HUDEP-2 (cell line): ENCODE measurements at regions not wholly inside any gene's neighbourhood (a gene's known extent, or its start where the extent isn't known, plus 50 kb on each side); places are given as distances from the start of the nearest gene placed in this dataset.

ENCODE experiments used
- DNase-seq, 76 experiments: peaks; one replicate each; lab custom pipeline; 2025; ENCODE audit not compliant: unreplicated experiment in 76 of 76; lab: John Stamatoyannopoulos, UW

GRCh38 chr9:120151149-120151548 lies 428.8 kb downstream of the CDK5RAP2 start:
- no peak for DNase-seq

GRCh38 chr9:120138955-120139354 lies 441.0 kb downstream of the CDK5RAP2 start:
- DNase-seq = no peak

GRCh38 chr9:120137186-120137840 lies 442.7 kb downstream of the CDK5RAP2 start:
- DNase-seq = no peak

GRCh38 chr9:120136696-120137095 lies 443.3 kb downstream of the CDK5RAP2 start:
- no peak for DNase-seq

GRCh38 chr9:120117081-120117480 lies 462.9 kb downstream of the CDK5RAP2 start:
- DNase-seq = no peak

- no peak for DNase-seq
These were observed 469.4 kb downstream of the CDK5RAP2 start for GRCh38 chr9:120110520-120110919.

- DNase-seq = peak in 10 of 76 experiments; percentile 1 to 10 (median 4)
These were observed 470.7 kb downstream of the CDK5RAP2 start for GRCh38 chr9:120109242-120109641.

- DNase-seq = no peak
These were observed 472.8 kb downstream of the CDK5RAP2 start for GRCh38 chr9:120107138-120107537.

GRCh38 chr9:120104771-120105170 lies 475.2 kb downstream of the CDK5RAP2 start:
- DNase-seq = no peak

- no peak for DNase-seq
These were observed 479.4 kb downstream of the CDK5RAP2 start for GRCh38 chr9:120100595-120100994.

GRCh38 chr9:120099065-120099464 lies 480.9 kb downstream of the CDK5RAP2 start:
- DNase-seq = no peak

- no peak for DNase-seq
These were observed 481.4 kb downstream of the CDK5RAP2 start for GRCh38 chr9:120098584-120098983.

GRCh38 chr9:120091206-120091605 lies 488.8 kb downstream of the CDK5RAP2 start:
- no peak for DNase-seq

- DNase-seq = no peak
These were observed 499.1 kb downstream of the CDK5RAP2 start for GRCh38 chr9:120080849-120081248.

- DNase-seq = no peak
These were observed 501.9 kb downstream of the CDK5RAP2 start for GRCh38 chr9:120078112-120078511.

GRCh38 chr9:120071760-120072159 lies 508.2 kb downstream of the CDK5RAP2 start:
- no peak for DNase-seq

GRCh38 chr9:120066315-120066714 lies 513.7 kb downstream of the CDK5RAP2 start:
- DNase-seq = no peak

GRCh38 chr9:120065151-120065550 lies 514.8 kb downstream of the CDK5RAP2 start:
- DNase-seq = no peak

GRCh38 chr9:120045011-120045410 lies 535.0 kb downstream of the CDK5RAP2 start:
- DNase-seq = no peak

- no peak for DNase-seq
These were observed 536.5 kb downstream of the CDK5RAP2 start for GRCh38 chr9:120043448-120043847.

GRCh38 chr9:120040896-120041295 lies 539.1 kb downstream of the CDK5RAP2 start:
- no peak for DNase-seq

GRCh38 chr9:120038342-120038741 lies 541.6 kb downstream of the CDK5RAP2 start:
- DNase-seq = no peak

- DNase-seq = no peak
These were observed 547.3 kb downstream of the CDK5RAP2 start for GRCh38 chr9:120032639-120033038.
